GM23338 (cell line): ENCODE measurements at regions not wholly inside any gene's neighbourhood (a gene's known extent, or its start where the extent isn't known, plus 50 kb on each side); places are given as distances from the start of the nearest gene placed in this dataset.

Experiments
- ATAC-seq: fragments of 200-7000 bp; cut with Tn5 transposase; 3 replicates; pipeline ENCODE4 v1.9.1; 2020
- DNase-seq: peaks from one replicate; pipeline ENCODE4 v3.0.0-alpha.2; 2015; ENCODE audit warnings: low spot score
- H2AFZ ChIP-seq: fragments of 200-600 bp; sonication (generic); 2 replicates; pipeline ENCODE4 v1.8.0; 2016; ENCODE audit warnings: antibody characterized with exemption, mild to moderate bottlenecking, moderate library complexity
- H3F3A ChIP-seq: fragments of 200-600 bp; sonication (generic); replicated peaks from 2 replicates; pipeline ENCODE4 v1.8.0; 2017; ENCODE audit warnings: antibody characterized with exemption, mixed run types, low read depth
- H3K27ac ChIP-seq: fragments of 200-600 bp; sonication (generic); 2 replicates; pipeline ENCODE4 v1.6.1; 2016; ENCODE audit warnings: low read depth
- H3K27me3 ChIP-seq: fragments of 200-600 bp; sonication (generic); 2 replicates; pipeline ENCODE4 v1.8.0; 2016; ENCODE audit warnings: mild to moderate bottlenecking, mixed run types, moderate library complexity; ENCODE audit not compliant: insufficient read depth
- H3K36me3 ChIP-seq: fragments of 200-600 bp; sonication (generic); 2 replicates; pipeline ENCODE4 v1.8.0; 2016; ENCODE audit warnings: mild to moderate bottlenecking; ENCODE audit not compliant: insufficient read depth
- H3K4me1 ChIP-seq: fragments of 200-600 bp; sonication (generic); 2 replicates; pipeline ENCODE4 v1.8.0; 2016; ENCODE audit warnings: mild to moderate bottlenecking, moderate library complexity; ENCODE audit not compliant: insufficient read depth
- H3K4me2 ChIP-seq: fragments of 200-600 bp; sonication (generic); 2 replicates; pipeline ENCODE4 v1.7.1; 2017; ENCODE audit warnings: mixed run types
- H3K4me3 ChIP-seq: fragments of 200-600 bp; sonication (generic); 2 replicates; pipeline ENCODE4 v1.6.1; 2016; ENCODE audit warnings: mixed run types
- H3K79me2 ChIP-seq: fragments of 200-600 bp; sonication (generic); replicated peaks from 2 replicates; pipeline ENCODE4 v1.8.0; 2017; ENCODE audit warnings: mild to moderate bottlenecking; ENCODE audit not compliant: insufficient read depth
- H3K9me2 ChIP-seq: fragments of 200-600 bp; sonication (generic); 2 replicates; pipeline ENCODE4 v1.8.0; 2017; ENCODE audit not compliant: insufficient read depth
- H4K20me1 ChIP-seq: fragments of 200-600 bp; sonication (generic); replicated peaks from 2 replicates; pipeline ENCODE4 v1.8.0; 2017; ENCODE audit warnings: mild to moderate bottlenecking; ENCODE audit not compliant: insufficient read depth
- H3K27ac Mint-ChIP-seq: 2 replicates; pipeline ENCODE4 v1.8.0; 2020; ENCODE audit warnings: inconsistent platforms, mild to moderate bottlenecking, moderate library complexity, mixed read lengths
- H3K27me3 Mint-ChIP-seq: 3 replicates; pipeline ENCODE4 v1.8.0; 2022; ENCODE audit warnings: low read depth, mild to moderate bottlenecking, moderate library complexity, mixed read lengths, inconsistent platforms; ENCODE audit not compliant: insufficient read depth, poor library complexity
- H3K36me3 Mint-ChIP-seq: 3 replicates; pipeline ENCODE4 v1.8.0; 2021; ENCODE audit warnings: low read depth, mild to moderate bottlenecking, inconsistent platforms, moderate library complexity, mixed read lengths
- H3K4me1 Mint-ChIP-seq: 3 replicates; pipeline ENCODE4 v1.8.0; 2020; ENCODE audit warnings: mild to moderate bottlenecking, inconsistent platforms, mixed read lengths
- H3K4me3 Mint-ChIP-seq: 3 replicates; pipeline ENCODE4 v1.8.0; 2021; ENCODE audit warnings: moderate library complexity, mild to moderate bottlenecking, inconsistent platforms, mixed read lengths
- H3K9me3 Mint-ChIP-seq: 3 replicates; pipeline ENCODE4 v1.8.0; 2020; ENCODE audit warnings: moderate library complexity, mild to moderate bottlenecking, inconsistent platforms, mixed read lengths
- CREB1 ChIP-seq: fragments of 250-450 bp; sonication (Bioruptor Pico); IDR thresholded peaks from 2 replicates; pipeline ENCODE4 v1.5.0; 2020; ENCODE audit warnings: low read depth, mild to moderate bottlenecking, moderate library complexity
- CTCF ChIP-seq, 2 experiments: fragments of 200-600 bp in 1 of 2; sonication (generic) in 1 of 2; conservative IDR thresholded peaks; 2 replicates each; pipeline versions ENCODE4 v1.5.1 to v1.6.1; 2016 to 2017; ENCODE audit warnings: antibody characterized with exemption in 2 of 2, low read depth in 2 of 2, mild to moderate bottlenecking in 2 of 2, moderate library complexity in 1 of 2
- ETS1 ChIP-seq: IDR thresholded peaks from 2 replicates; pipeline ENCODE4 v1.6.1; 2016; ENCODE audit warnings: antibody characterized with exemption
- EZH2 ChIP-seq: fragments of 200-600 bp; sonication (generic); IDR thresholded peaks from one replicate; pipeline ENCODE4 v1.8.0; 2017; ENCODE audit warnings: antibody characterized with exemption, mild to moderate bottlenecking, low read depth; ENCODE audit not compliant: unreplicated experiment
- EZH2phosphoT487 ChIP-seq: fragments of 200-600 bp; sonication (generic); IDR thresholded peaks from one replicate; pipeline ENCODE4 v1.8.1; 2018; ENCODE audit warnings: antibody characterized with exemption; ENCODE audit not compliant: unreplicated experiment
- JUNB ChIP-seq: IDR thresholded peaks from one replicate; pipeline ENCODE4 v1.6.1; 2016; ENCODE audit warnings: antibody characterized with exemption; ENCODE audit not compliant: unreplicated experiment
- NANOG ChIP-seq: IDR thresholded peaks from 2 replicates; pipeline ENCODE4 v1.6.1; 2016; ENCODE audit warnings: antibody characterized with exemption, borderline replicate concordance
- POLR2AphosphoS5 ChIP-seq: IDR thresholded peaks from 2 replicates; pipeline ENCODE4 v1.6.1; 2016; ENCODE audit warnings: antibody characterized with exemption, low read depth
- REST ChIP-seq: IDR thresholded peaks from one replicate; pipeline ENCODE4 v1.6.1; 2018; ENCODE audit warnings: antibody characterized with exemption; ENCODE audit not compliant: unreplicated experiment
- STAT1 ChIP-seq: IDR thresholded peaks from one replicate; pipeline ENCODE4 v1.6.1; 2016; ENCODE audit warnings: antibody characterized with exemption; ENCODE audit not compliant: unreplicated experiment
- ZNF114 ChIP-seq: fragments of 250-450 bp; sonication (Bioruptor Pico); IDR thresholded peaks from 2 replicates; pipeline ENCODE4 v1.5.0; 2020; ENCODE audit warnings: mild to moderate bottlenecking, moderate library complexity
- ZNF331 ChIP-seq: fragments of 250-450 bp; sonication (Bioruptor Pico); IDR thresholded peaks from 2 replicates; pipeline ENCODE4 v1.5.0; 2020; ENCODE audit warnings: low read depth, mild to moderate bottlenecking, moderate library complexity
- ZNF462 ChIP-seq: fragments of 250-450 bp; sonication (Bioruptor Pico); IDR thresholded peaks from 2 replicates; pipeline ENCODE4 v1.5.0; 2020; ENCODE audit warnings: mild to moderate bottlenecking, moderate library complexity

DNA sequence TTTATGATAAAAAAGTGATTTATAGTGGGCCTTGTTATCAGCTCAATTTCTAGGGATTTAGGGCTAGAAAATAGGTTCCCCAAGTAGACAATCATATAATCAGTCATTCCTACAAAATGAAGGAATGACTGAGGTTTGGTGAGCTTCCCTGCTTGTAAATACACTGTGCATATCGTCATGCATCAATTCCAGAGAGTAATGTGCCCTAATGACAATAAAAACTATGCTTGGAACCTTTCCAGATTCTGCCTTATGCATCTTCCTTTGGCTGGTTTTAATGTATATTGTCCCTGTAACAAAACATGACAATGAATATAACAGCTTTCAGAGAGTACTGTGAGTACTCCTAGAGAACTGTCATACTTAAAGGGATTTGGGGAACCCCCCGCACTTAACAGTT lies 1310.9 kb downstream of the PCDH7 start:
- Histone ChIP-seq H4K20me1 (no peaks in the 10 kb centered on the region), H3K9me2 (no peaks in the 10 kb centered on the region), H3K4me3 (no peak overlapping the region), H2AFZ (no peak overlapping the region), H3K27ac (no peak overlapping the region), H3K4me2 (no peak overlapping the region), H3K27me3 (no peaks in the 10 kb centered on the region), H3F3A (no peaks in the 10 kb centered on the region), H3K36me3 (no peaks in the 10 kb centered on the region), H3K4me1 (0 out of 2 replicates have a peak, but pooled peaks cover under 1% of the 10 kb centered on the region), H3K79me2 (no peaks in the 10 kb centered on the region)
- H3K27me3 Mint-ChIP-seq: no peaks in the 10 kb centered on the region
- H3K9me3 Mint-ChIP-seq: no peaks in the 10 kb centered on the region
- H3K36me3 Mint-ChIP-seq: no peaks in the 10 kb centered on the region
- H3K27ac Mint-ChIP-seq: no peak overlapping the region
- no peak for TF ChIP-seq POLR2AphosphoS5
- no peak for TF ChIP-seq NANOG
- TF ChIP-seq EZH2phosphoT487: no peak
- no peak for TF ChIP-seq ZNF462 (CRISPR knock-in tag)
- no peak for TF ChIP-seq STAT1
- no peak for TF ChIP-seq ZNF114
- TF ChIP-seq ZNF331 (CRISPR knock-in tag): no peak
- TF ChIP-seq JUNB: no peak
- TF ChIP-seq CTCF (conservative IDR thresholded peaks at IDR 0.05; ENCODE audit: low read depth in 2 of 2): no peak
- no peak for TF ChIP-seq CREB1
- no peak for TF ChIP-seq REST
- TF ChIP-seq ETS1: no peak
- TF ChIP-seq EZH2: no peak
- no peaks in the 10 kb centered on the region for H3K4me1 Mint-ChIP-seq
- no peak overlapping the region for H3K4me3 Mint-ChIP-seq
- DNase-seq: no peak
- no peak for ATAC-seq
